ENCODE measurements at regions not wholly inside any gene's neighbourhood (a gene's known extent, or its start where the extent isn't known, plus 50 kb on each side); places are given as distances from the start of the nearest gene placed in this dataset.

DNA sequence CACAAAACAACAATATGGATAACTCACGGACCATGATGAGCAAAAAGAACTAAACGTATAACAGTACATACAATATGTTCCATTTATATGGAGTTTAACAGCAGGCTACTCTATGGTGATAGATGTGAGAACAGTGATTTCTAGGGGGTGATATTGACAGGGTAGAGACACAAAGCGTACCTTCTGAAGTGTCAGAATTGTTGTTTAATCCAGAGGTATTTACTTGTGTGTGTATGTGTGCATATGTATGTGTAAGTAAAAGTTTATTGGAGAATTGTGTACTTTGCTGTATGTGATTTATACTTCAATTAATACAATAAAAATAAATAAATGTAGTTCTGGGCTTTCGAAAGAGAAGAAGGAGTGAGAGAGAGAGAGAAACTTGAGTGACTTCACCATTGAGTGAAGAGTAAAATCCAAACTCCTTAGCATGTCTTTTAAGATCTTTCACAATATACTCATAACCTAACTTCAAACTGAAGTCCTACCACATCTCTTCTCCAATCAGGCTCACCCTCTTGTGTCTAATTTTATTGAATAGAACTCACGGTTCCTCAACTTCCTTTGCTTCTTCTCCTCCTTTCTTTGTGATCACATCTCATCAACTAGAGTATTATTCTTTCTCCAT, 126.0 kb upstream of the KLF7 start:
- TF ChIP-seq, protein P1, sequence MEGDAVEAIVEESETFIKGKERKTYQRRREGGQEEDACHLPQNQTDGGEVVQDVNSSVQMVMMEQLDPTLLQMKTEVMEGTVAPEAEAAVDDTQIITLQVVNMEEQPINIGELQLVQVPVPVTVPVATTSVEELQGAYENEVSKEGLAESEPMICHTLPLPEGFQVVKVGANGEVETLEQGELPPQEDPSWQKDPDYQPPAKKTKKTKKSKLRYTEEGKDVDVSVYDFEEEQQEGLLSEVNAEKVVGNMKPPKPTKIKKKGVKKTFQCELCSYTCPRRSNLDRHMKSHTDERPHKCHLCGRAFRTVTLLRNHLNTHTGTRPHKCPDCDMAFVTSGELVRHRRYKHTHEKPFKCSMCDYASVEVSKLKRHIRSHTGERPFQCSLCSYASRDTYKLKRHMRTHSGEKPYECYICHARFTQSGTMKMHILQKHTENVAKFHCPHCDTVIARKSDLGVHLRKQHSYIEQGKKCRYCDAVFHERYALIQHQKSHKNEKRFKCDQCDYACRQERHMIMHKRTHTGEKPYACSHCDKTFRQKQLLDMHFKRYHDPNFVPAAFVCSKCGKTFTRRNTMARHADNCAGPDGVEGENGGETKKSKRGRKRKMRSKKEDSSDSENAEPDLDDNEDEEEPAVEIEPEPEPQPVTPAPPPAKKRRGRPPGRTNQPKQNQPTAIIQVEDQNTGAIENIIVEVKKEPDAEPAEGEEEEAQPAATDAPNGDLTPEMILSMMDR (IDR thresholded peaks at IDR 0.05): no peak
- no peak for TF ChIP-seq POLR2A (IDR thresholded peaks at IDR 0.05)

Data from heart left ventricle (tissue), 13 donors.